ENCODE measurements at regions not wholly inside any gene's neighbourhood (a gene's known extent, or its start where the extent isn't known, plus 50 kb on each side); places are given as distances from the start of the nearest gene placed in this dataset.

GRCh38 chrX:134313418-134313817, 59.7 kb upstream of the PHF6 start:
- TF ChIP-seq HDGF (IDR thresholded peaks at IDR 0.05; ENCODE audit: borderline replicate concordance) (no peak), SP1 (IDR thresholded peaks at IDR 0.05) (no peak), TARDBP (IDR thresholded peaks at IDR 0.05) (no peak), FOXK2 (IDR thresholded peaks at IDR 0.05) (no peak), NFRKB (IDR thresholded peaks at IDR 0.05) (no peak), FOXA1 (IDR thresholded peaks at IDR 0.05) (no peak), BHLHE40 (IDR thresholded peaks at IDR 0.05; ENCODE audit: borderline replicate concordance) (no peak), LEF1 (IDR thresholded peaks at IDR 0.05; ENCODE audit: borderline replicate concordance) (no peak), FOXM1 (IDR thresholded peaks at IDR 0.05; ENCODE audit: borderline replicate concordance) (no peak), ARNT (IDR thresholded peaks at IDR 0.05) (no peak)
